GDM1 (cell line): ENCODE measurements at regions not wholly inside any gene's neighbourhood (a gene's known extent, or its start where the extent isn't known, plus 50 kb on each side); places are given as distances from the start of the nearest gene placed in this dataset.
"Not testable (repeated sequence)": the region's sequence is repeated elsewhere in the genome, so short reads cannot be mapped to it uniquely, and the experiment has no call there.

ENCODE experiments used
- DNase-seq: peaks from one replicate; lab custom pipeline; 2025; lab: John Stamatoyannopoulos, UW

DNA sequence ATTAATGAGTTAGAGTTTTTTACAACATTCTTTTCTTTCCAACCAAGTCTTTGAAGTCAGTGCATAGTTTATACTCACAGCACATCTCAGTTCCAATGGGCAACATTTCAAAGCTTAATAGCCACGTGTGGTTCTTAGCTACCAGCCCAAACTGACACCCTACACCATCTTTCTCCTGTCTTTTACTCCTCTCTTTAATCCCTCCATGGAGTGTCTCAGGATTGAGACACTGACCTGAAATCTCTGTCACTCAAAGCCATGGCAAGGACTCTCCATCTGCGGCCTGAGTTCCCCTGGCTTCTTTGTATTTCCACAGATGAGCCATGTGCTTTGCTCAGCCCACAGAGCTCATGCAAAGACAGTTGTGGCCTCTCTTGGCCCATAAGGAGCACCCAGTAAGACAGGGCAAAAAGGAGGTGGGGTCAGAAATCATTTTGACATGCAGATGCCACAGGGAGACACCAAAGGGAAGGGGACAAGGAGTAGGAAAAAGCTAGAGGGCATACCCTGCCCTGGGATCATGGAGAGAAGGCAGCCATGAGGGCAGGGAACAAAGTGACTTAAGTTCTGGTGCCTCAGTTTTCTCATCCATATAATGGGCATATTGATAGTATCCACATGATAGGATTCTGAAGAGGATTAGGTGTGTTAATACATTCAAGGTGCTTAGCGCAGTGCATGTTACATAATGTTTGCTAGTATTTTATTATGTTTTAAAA is 493.6 kb upstream of the PROK2 start:
- DNase-seq: no peak

DNA sequence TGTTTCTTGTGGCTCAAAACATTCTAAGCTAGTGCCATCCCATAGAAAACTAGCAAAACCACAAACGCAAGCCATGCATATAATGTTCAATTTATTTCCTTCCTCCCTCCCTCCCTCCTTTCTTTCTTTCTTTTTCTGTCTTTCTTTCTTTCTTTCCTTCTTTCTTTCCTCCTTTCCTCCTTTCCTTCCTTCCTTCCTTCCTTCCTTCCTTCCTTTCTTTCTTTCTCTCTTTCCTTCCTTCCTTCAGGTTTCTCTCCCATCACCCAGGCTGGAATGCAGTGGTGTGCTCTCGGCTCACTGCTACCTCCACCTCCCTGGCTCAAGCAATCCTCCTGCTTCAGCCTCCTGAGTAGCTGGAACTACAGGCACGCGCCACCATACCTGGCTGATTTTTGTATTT is 492.8 kb upstream of the PROK2 start:
- DNase-seq: no peak

DNA sequence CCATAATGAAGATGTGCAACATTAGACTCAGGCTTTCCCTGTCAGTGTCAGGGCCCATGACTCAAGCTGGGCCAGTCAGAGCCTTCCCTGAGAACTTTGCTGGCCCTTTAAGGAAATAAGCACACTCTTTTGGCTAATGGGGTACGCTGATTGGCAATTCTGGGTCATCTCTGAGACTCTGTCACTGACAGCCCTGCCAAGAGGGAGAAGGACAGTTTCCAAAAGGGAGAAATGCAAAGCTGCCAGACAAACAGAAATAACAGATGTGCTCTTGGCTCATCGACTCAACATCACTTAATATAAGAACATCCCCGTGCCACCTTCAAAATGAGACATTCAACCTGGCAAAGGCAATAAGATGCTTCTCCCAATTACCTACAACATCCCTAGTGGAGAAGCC is 491.9 kb upstream of the PROK2 start:
- DNase-seq: no peak

GRCh38 chr3:72275331-72275751 is 490.4 kb upstream of the PROK2 start:
- no peak for DNase-seq

DNA sequence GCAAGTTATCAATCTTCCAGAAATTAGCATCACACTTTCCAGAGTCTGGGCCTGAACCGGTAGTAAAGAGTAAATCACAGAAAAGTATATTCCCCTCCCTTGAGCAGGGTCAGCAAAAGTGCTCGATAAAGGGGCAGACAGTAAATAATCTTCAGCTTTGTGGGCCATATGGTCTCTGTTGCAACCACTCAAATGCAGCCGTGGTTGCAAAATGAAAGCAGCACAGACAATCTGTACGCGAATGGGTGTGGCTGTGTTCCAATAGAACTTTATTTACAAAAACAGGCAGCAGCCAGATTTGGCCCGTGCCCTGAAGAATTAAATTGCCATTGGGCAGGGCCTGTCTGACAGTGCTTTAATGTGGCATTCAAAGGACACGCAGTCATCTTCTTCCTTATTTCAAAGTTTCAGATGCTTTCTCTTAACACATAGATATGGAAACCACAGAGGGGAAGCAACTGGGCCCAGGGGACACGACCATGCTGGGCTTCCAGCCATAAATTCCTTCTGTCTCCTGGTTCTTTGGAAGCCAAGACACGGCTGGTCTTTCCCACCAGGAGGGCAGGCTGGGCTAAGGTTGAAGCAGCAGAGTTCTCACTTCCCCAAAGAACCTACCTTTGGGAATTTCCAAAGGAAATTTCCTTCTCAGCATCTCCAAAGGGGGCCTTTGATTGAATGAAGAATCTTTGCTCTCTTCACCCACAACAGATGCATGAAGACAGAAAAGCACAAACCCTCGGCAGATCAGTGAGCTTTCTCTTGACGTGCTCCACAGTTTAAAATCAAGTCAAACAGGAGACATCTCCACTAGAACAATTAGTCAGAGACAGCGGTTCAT is 489.8 kb upstream of the PROK2 start:
- DNase-seq: no peak

DNA sequence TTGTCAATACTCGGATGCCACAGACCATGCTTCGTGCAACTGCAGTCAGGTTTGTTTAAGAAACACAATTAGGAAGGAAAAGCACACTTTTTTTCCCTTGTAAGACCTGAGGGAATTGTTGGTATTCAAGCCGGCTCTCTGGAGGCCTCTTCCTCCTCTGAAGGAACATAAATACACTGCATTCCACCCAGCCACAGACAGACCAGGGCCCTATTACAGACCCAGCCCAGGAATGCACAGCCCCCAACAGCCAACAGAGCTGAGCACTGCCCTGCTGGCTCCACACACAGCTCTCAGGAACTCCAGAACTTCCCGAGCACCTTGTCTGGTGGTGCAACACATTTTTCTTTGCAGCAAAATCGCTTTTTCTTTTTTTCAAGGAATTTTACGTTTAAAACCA is 488.7 kb upstream of the PROK2 start:
- DNase-seq: no peak

DNA sequence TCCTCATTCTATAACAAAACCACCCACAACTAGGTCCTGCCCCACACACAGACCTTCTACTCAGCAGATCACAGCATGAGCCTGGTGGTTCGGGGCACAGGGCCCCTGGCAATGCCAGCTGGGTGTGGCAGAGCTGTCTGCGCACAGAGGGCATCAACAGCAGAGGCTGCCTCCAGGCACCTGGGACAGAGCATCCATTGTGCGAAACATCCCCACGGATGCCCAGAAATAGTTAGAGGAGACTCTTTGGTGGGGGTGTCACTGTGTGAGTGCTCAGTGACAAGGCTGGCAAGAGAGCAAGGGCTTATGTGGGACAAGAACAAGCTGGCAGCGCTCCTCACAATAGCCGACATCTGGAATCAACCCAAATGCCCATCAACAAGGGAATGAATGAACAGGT is 487.4 kb upstream of the PROK2 start:
- no peak for DNase-seq

DNA sequence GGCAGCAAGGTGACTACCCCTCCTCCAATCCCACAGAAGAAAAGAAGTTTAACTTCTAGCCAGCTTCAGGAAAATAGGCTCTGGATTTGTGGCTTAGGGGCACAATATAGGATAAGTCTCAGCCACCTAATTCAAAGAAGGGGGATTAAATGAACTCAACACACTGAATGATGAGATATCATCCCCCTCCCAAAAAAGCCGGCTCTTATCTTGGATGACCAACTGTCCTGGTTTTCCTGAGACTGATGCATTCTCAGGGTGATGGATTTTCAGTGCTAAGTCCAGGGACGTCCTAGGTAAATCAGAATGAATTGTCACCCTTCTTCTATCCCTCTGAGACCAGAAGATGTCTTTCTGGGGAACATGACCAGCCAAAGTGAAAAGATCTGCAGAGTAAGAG is 487.0 kb upstream of the PROK2 start:
- DNase-seq: no peak

GRCh38 chr3:72271216-72271615 is 486.3 kb upstream of the PROK2 start:
- peak; percentile 4 for DNase-seq

GRCh38 chr3:72270730-72271129 is 485.8 kb upstream of the PROK2 start:
- no peak for DNase-seq

- no peak for DNase-seq
Measured at GRCh38 chr3:72270072-72270681, 485.2 kb upstream of the PROK2 start.

- no peak for DNase-seq
Measured at GRCh38 chr3:72269475-72269874, 484.5 kb upstream of the PROK2 start.

GRCh38 chr3:72266921-72267524 is 482.1 kb upstream of the PROK2 start:
- not testable (repeated sequence) for DNase-seq

DNA sequence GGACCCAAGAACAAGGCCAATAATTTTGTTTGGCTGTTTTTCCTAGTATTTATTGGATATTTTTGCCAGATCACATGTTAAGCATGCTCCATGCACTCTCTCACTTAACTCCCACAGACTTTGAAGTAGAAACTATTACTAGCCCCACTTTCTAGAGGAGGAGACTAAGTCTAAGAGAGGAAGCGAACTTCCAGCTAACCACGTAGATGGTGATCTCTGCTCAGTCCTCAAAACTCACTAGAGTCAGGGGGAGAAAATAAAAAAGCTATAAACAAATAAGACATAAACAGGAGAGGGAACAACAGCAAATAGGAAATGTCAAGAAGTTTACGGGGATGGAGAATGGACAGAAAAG is 481.0 kb upstream of the PROK2 start:
- DNase-seq: no peak

GRCh38 chr3:72265256-72266015 is 480.5 kb upstream of the PROK2 start:
- DNase-seq: no peak

DNA sequence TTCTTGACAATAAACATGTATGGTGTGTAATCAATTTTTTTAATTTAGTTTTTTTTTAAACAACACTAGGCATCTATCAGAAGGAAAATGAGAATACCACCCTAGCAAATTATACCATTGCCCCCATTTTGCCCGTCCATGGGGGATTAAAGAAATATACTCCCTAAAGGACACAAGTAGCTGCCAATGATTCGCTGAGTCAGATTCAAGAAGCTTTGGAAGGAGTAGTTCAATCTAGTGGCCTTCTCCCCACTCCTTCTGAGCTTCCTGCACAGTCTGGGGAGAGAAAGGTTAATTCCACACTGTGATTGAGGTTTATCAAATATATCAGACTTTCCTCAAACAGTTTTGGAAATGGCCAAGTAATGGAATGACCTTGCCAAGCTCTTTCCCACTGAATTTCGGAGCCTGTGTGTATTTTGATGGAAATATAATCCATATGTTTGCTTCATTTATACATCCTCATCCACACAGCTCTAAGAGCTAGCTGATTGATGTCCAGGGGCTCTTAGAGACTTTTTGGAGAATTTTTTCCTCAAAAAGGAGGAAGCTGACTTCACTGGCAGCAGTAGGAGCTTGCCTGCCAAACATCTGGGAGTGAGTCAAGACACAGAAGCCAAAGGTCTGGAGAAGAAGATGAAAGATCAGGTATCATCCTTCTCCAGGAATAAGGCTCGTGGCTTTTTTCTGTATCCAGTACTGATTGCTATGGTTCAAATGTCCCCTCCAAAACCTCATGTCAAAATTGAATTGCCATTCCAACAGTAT is 478.5 kb upstream of the PROK2 start:
- DNase-seq: no peak

GRCh38 chr3:72262736-72263135 is 477.8 kb upstream of the PROK2 start:
- DNase-seq: no peak

DNA sequence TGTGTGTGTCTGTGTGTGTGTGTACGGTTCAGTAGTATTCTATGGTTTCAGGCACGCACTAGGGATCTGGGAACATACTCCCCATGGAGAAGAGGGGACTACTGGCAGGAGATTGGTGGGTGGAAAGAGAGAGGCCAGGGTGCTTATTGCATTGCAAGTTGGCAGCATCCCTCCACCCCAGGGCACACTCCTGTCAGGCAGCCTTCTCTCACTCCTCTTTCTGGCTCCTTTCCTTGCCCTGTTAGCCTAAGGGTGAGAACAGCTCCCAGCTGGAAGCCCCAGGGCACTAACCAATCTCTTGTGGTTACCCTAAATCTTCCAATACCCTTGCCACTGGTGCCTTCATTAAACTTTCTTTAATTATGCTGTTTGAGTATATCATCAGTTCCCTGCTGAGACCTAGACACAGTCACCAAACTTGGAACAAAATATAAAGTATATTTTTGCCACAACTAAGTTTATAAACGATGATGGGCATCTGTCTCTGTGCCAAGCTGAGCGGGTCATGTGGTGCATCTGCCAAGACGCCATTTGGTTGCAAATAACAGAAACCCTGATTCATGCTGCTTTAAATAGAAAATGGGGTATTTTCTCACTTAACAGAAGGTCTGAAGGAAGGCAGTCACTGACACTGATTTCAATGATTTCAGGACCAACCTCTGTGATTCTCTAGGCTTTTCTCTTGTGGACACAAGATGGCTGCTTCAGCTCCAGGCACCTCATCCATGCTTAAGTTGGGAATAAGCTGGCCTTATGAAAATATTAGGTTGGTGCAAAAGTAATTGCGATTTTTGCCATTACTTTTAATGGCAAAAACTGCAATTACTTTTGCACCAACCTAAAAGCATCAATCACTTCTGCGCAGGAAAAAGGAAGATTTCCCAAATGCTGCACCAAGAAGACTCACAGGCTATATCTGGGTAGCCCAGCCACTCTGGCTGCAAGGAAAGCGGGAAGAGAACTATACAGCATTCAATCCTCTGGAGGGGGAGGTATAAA is 476.9 kb upstream of the PROK2 start:
- DNase-seq: no peak

GRCh38 chr3:72260588-72260910 is 475.6 kb upstream of the PROK2 start:
- no peak for DNase-seq
